AML-193 (cell line): ENCODE measurements at regions not wholly inside any gene's neighbourhood (a gene's known extent, or its start where the extent isn't known, plus 50 kb on each side); places are given as distances from the start of the nearest gene placed in this dataset.
A peak's percentile ranks its signal among the peaks of the same experiment; 100 is the strongest.

ENCODE experiments used
- DNase-seq, 2 experiments: peaks; one replicate each; lab custom pipeline; 2025; lab: John Stamatoyannopoulos, UW

DNA sequence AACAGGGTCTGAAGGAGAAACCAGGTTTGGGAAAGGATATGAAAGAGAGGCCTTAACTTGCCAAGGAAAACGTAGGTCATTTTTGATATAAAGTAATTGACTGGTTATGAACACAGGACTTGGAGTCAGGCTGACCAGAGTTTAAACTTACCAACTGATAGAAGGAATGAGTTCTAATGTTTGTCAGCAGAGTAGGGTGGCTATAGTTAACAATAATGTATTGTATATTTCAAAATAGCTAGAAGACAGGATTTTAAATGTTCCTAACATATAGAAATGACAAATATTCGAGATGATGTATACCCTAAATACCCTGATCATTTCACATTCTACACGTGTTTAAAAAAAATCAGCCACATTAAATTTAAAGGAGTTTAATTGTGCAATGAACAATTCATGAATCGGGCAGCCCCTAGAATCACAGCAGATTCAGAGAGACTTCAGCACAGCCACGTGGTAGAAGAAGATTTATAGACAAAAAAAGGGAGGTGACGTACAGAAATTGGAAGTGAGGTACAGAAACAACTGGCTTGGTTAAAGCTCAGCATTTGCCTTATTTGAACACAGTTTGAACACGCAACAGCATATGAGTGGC, 52.5 kb upstream of the PLEKHG7 start:
- DNase-seq: no peak

DNA sequence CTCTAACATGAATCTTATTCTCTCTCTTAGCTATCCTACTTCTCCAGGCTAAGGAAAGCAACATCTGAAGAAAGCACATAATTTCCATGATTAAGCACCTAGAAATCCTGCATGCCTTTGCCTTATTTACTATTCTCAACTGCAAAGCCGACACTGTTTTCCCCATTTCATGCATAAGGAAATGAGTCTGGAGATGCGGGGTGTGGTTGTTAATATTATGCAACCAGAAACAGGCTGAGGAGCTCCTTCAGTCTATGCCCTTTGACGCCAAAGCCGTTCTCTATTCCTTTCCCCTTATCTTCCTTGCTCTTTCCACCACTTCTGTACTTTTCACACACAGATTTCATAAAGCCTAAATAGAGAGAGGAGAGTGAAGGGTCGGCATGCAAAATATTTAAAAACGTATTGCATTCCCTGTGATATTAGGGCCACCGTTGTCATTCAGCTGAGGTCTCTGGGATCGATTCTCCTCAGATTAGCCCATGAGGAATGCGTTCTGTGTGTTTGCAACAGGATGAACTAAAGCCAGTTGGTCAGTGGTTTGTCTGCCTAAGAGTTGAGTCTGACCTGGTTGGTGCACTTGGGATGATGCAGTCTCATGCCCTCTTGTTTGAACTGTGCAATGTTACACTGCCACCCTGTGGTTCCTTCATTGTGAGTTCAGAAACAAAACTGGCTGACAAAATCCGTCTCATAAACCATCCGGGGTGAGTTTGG, 53.1 kb upstream of the PLEKHG7 start:
- DNase-seq: peak; percentile 44 to 61

DNA sequence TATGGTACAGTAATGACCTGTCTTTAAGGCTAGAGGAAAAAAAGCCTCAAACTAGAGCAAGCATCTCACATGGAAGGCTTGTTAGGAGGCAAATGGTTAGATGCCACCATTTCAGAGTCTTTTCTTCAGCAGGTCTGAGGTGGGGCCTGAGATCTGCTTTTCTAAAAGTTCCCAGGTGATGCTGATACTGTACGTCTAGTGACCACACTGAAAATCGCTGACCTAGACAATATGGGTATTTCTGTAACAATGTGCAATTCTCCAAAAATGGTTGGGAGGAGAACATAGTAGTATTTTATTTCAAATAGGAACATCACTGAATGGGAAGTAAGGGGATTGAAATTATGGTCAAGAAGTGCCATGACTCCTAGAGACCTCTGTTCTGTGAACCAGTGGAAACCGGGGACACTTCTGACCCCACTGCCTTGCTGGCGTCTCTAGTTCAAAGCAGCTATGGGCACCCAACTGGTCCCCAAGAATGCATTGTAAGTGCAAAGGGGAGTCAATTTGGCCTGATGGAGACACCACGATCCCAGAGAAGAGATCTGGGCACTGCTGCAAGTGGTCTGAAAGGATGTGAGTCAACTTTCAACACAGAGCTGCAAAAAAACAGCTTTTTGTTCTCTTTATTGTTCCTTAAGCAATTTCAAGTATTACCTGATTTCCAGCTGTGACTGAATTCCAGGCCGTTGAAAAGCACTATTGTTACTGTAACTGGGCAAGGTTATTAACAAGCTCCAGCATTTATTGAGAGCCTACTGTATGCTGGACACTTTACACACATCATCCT, 54.4 kb upstream of the PLEKHG7 start:
- no peak for DNase-seq

DNA sequence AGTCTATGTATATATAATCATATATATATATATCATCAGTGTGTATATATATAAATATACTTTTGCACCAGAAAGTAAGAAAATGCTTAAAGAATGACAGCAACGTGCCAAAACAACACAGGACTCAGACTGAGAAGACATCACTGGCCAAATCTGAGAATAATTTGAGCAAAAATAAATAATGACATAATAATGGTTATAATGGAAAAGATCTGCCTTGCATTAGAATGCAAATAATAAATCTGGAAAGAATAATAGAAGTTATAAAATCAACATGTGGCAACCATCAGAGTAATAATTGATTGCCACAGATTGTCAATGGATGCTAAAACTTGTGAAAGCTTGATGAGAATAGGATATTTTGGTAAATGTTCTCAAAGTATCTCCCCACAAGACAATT, 61.5 kb upstream of the PLEKHG7 start:
- DNase-seq: no peak

DNA sequence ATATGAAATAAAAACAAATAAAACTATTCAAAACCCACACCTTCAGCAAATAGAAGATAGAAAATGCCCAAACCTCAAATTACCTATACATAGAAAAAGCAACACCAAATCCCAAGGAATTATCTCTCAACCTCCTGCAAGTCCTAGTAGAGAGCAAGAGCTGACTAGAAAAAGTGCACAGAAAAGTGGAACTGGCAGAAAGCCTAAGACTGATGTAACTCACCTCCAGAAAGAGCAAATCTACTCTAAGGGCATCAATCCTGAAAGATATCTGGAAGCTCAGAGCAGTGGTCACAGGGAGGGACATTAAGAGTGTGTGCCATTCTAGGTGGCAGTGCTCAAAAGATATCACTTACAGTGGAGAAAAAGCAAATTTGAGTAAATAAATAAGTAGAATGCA, 62.1 kb upstream of the PLEKHG7 start:
- no peak for DNase-seq

DNA sequence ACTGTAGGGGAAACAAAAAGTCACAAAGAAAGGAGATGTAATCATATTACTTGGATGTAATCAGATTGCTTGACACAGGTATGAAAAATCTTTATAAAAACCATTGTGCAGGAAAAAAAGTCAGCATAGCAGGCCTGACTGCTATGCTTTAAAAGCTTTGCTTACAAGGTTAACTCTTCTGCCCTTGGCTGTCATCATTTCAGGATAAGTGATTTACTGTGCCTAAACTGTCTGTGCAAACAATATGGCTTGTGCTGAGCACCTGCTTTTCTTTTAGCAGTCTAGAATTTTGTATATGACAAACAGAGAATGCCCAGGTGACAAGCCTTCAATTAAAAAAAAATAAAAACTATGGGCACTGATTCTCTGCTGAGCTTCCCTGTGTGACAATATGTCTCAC, 63.8 kb upstream of the PLEKHG7 start:
- no peak for DNase-seq

DNA sequence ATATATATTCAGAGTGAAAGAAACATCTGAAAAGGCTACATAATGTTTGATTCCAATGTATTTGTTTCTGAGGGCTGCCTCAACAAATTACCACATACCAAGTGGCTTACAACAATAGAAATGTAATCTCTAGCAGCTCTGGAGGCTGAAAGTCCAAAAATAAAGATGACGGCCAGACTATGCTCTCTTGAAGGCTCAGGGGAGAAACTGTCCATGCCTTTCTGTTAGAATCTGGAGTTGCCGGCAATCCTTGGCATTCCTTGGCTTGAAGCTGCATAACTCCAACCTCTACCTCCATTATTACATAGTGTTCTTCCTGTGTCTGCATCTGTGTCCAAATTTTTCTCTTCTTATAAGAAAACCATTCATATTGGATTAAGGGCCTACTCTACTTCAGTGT, 68.1 kb upstream of the PLEKHG7 start:
- no peak for DNase-seq

DNA sequence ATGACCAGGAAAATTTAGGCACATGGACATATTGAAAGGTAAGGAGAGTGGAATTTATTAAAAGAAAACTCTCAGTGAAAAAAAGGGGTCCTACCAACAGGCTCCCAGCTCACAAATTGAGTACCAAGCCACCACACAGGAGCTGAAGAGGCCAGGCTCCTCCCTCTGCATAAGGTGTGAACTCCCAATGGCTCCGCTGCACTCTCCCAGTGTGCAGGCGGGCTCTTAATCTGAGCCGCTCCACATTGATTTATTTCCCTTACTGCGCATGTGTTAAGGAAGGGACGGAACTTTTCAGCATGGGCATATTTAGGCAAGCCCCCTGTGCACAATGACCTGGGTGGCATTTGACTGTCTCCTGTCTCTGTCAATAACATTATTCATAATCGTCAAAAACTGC, 68.6 kb upstream of the PLEKHG7 start:
- no peak for DNase-seq

DNA sequence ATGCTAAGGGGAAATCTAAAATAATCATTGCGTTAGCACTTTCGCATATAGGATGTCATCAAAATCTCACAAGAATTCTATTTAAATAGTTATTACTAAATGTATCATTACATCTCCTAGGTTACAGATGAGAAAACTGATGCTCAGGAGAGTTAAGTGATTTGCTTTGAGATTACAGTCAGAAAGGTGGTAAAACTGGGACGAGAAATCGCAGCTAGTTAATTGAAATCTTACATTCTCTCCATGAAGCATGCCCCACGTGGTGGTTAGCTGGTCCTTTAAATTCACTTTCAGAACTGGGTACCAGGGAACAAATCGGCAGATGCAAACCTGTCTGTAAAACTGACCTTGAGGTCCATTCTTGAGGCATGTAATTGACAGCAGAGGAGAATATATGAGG, 71.8 kb upstream of the PLEKHG7 start:
- DNase-seq: no peak

DNA sequence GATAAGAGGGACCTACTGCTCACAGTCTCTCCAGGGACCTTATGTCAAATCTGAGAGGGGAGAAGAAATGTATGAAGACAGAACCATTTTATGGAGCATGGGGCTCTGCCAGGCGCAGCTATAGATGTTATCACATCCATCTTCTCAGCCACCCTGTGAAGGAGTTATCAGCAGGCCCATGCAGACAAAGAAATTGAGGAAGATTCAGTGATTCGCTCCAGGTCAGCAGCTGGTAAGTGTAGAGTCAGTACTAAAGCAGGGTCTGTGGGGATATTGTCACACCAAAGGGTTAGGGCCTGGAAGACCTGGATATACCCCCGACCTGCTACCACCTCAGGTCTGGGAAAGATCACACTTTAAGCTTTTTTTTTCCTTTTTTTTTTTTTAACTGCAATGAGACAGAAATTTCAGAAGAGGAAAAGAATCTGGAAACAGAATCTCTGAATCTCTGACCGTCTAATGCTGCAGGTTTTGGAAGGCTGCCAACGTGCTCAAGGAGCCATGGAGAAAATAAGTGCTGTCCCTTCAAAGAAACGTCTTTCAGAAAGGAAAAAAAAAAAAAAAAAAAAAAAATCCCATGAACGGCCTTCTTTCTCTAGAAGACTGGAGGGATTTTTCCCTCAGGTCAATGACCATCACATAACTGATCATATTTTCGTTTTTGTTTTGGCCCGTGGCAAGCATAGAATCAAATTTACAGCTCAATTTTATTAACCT, 73.3 kb upstream of the PLEKHG7 start:
- DNase-seq: no peak

DNA sequence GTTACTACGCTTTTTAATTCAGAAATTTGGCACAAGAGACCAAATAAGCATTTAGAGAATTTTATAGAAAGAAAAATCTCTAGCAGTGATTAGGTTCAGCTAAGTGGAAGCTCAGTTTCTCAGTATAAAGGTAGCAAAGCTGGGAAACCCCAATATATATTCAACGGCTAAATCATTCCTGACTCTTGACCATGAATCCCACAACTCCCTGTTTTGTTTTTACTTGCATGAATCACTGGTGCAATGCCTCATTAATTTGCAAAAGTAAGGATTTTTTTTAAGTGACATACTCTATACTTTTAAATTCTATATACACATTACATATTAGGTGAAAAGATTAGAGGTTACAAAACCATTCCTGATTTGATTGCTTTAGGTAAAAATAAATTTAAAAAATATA, 74.3 kb upstream of the PLEKHG7 start:
- no peak for DNase-seq

DNA sequence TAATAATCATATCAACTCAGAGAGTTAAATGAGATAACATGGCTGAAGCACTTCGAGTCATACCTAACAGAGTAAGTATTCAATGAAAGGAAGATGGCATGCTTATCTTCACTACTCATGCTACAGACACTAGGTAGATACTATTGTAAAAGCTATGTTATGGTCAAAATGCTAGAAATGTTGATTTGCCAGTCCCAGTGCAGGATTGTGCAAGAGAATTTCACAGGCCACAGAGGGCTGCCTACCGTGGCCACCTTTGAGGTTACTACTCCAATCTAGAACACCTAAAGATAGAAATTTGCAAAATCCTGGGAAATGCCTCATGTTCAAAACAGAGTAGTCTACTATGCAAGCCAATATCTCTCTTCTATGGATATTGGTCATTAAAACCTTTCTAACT, 75.3 kb upstream of the PLEKHG7 start:
- DNase-seq: no peak

DNA sequence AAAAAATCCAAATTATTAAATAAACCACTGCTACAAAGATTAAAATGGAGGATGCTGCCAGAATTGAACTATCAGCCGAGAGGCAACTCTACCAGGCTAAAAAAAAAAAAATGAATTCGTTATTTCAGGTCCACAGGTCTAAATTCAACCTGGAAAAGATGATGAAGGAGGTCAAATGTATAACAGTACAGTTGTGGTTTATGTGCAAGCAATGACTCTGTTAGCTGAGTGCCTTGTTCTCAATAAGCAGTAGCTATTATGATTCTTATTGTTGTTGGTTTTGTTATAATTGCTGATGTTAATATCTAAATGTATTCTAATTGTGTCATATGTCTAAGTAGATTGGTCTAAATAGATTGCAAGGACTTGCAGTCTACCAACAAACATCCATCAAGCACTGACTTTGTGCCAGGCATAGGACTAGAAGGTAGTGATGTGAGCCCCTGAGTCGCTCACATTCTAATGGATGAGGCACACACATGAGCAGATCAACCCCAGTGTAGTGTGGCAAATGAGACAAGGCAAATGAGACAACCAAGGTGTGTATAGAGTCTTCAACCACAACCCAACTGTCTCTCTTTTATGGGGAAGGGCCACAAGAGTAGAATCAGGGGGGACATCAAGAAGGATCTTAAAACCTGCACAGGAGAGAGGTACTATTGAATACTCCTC, 77.0 kb upstream of the PLEKHG7 start:
- DNase-seq: no peak

DNA sequence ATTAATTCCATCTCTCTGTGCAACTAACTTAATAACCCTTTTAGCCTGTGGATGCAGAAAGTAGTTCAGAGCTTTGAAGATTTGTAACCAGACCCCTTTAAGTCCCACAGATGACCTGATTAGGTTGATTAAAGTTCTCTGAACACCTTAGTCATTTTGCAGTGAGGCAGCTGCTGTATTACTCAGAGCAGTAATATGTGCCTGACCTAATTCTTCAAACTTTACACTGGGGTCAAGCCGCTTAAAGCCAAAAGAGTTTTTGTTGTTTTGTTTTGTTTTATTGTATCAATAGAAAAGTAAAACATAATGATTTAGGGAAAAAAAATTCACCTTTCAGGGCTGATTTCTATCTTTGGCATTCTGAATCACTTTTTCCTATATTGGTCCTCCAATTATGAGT, 78.6 kb upstream of the PLEKHG7 start:
- no peak for DNase-seq

DNA sequence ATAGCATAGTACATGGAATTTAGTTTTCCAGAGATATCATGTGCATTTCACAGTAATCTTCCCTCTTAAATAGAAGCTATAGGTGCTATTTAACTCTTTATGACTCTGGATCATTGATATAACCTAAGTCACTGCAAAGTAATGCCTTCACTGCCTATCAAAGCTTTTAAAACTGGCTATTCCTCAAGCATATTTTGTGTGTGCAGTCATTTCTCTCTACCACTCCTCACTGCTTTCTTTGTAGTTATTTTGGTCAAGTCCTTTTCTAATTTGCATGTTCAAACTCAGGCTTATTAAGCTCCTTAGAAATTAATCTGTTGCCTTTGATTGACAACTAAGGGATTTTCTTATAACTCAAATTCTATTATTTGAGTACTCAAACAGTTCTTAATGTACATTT, 79.4 kb upstream of the PLEKHG7 start:
- no peak for DNase-seq

DNA sequence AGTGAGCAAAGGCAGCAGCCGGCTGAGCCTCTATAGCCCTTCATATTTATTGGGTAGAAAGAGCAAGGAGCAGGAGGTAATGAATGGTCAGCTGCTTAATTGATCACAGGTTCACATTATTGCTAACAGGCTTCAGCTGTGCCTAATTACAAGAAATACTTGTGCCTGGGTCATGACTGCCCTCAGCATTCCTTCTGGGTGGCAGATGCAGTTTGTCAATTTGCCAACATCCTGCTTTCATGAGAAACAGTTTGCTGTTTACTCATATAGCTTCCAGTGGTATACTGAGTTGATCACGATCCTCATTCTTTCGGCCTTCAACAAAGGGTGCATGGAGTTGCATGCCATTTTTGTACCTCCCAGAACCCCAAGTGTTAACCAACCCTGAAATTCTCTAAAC, 81.0 kb upstream of the PLEKHG7 start:
- DNase-seq: no peak

DNA sequence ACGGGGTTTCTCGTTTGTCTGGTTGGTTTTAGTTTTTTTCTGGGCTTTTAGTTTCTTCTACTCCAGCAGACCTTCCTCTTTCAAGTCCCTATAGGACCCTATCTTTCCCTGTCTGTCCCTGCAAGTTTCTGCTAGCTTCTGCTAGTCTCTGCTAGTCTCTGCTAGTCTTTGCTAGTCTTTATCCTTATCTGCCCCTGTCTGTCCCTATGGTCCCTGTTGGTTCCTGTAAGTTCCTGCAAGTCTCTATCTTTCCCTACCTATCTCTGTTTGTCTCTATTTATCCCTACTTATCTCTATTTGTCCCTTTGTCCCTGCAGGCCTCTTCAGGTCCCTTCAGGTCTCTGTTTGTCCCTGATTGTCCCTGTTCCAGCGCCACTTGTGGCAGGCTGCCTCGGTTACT, 81.5 kb upstream of the PLEKHG7 start:
- DNase-seq: no peak

DNA sequence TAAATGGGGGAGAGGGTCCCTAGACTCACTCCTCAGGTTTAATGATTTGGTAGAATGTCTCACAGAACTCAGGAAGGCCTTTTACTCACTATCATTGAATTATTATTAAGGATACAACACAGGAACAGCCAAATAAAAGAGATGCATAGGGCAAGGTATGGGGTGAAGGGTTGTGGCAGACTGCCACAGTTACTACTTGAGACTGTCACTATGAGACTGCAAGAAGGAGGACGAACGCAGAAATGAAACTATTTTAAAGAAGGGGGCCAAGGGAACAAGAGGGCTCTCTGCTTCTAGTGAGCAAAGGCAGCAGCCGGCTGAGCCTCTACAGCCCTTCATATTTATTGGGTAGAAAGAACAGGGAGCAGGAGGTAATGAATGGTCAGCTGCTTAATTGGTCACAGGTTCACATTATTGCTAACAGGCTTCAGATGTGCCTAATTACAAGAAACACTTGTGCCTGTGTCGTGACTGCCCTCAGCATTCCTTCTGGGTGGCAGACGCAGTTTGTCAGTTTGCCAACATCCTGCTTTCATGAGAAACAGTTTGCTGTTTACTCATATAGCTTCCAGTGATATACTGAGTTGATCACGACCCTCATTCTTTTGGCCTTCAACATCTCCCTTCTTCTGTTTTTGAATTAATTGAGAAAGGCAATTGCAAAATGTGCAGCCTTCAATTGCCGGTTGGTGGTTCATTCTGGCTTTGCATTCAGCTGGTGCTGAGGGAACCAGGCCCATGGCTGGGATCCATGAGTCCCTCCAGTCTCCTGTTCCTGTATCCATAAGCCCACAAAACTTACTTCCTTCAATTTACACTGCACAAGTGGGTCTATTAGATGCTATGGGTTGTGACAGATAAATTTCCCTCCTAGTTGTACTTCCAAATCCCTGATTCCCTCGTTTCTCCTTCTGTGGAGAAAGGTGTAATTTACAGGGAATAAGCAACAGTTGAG, 82.8 kb upstream of the PLEKHG7 start:
- DNase-seq: no peak

DNA sequence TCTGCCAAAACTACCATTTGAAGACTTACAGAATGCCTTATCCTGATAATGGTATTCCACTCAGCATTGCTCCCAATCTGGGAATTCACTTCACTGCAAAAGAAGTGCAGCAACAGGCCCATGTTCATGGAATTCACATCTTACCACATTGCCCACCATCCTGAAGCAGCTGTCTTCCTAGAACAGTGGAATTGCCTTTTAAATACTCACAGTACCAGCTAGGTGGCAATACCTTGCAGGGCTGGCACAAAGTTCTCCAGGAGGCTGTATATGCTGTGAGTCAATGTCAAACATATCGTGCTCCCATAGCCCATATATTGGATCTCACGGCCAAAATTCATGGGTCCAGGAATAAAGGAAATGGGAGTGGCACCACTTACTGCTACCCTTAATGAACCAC, 83.8 kb upstream of the PLEKHG7 start:
- no peak for DNase-seq

DNA sequence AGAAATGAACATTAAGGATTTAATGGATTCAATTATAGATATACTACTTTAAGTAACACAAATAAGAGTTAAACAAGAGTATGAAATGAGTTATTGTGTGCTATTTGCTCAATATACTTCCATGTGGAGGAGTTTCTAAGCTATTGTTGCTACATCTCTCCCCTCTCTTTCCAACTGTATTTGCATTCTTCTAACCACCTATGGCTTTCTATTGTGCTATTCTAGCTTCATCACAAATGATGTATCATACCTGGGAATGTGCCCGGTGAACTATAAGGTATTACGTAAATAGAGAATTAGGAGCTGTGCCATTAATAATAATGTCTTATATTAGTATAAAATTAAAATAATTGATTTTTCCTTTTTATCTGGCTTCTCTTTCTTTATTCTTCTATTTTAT, 87.1 kb upstream of the PLEKHG7 start:
- DNase-seq: no peak

DNA sequence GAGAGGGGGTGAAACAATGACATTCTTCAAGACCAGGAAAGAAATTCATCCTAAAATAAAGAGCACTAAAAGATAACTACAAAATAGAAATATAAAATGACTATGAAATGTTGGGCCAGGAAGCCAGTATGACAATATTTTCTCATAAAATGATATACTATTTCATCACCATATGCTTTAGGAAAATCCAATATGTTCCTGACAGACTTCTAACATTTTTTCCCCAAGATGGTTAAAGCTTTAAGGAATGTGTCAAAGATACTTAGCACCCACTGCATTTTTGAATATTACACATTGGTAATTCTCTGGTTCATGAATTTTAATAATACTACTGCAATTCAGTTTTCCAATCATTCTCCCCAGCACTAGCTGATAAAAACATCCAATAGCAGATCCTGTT, 87.7 kb upstream of the PLEKHG7 start:
- DNase-seq: no peak
